Retinal pigment epithelial cell (primary cell): ENCODE measurements at regions not wholly inside any gene's neighbourhood (a gene's known extent, or its start where the extent isn't known, plus 50 kb on each side); places are given as distances from the start of the nearest gene placed in this dataset.

ENCODE experiments used
- DNase-seq: peaks from one replicate; pipeline ENCODE4 v3.0.0-alpha.2; 2010; ENCODE audit warnings: low read depth
- H3K4me3 ChIP-seq: 2 replicates; pipeline ENCODE4 v1.5.1; 2011; ENCODE audit warnings: mild to moderate bottlenecking, low read length, control low read depth, moderate library complexity
- CTCF ChIP-seq: conservative IDR thresholded peaks from 2 replicates; pipeline ENCODE4 v1.5.1; 2011; ENCODE audit warnings: low read depth, low read length, control low read depth, inconsistent platforms

DNA sequence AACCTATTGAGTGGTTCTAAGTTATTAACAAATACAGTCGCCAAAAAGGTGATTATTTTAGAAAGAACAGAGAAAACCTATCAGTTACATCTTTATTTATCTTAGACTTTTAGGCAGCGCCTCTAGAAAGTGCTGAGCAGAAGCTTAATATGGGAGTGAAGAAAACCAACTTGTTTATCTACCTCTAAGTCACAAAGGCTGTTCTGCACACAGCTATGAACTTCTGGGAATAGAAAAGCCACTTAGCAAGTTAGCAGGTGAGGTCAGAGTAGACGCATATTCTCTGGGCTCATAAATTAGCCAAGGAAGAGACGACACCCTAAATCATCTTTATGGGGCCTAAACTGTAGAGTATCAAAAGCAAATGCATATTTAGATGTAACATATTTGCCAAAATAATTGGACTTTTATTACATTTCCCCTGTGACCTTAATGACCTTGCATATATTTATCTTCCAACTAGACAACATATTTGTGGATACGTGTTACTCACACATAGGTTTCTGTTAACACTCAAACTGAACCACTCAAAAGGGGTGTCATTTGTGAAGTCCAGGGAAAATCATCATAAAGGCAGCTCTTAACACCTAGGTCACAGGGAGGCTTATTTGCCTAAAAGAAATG, 267.1 kb downstream of the ADGB start:
- no peak for DNase-seq
- no peak overlapping the region for H3K4me3 ChIP-seq
- no peak for TF ChIP-seq CTCF

- DNase-seq, result no peak
- no peak for TF ChIP-seq CTCF
- H3K4me3 ChIP-seq, result no peak overlapping the region
Observed at GRCh38 chr6:146866731-146867414, 268.1 kb downstream of the ADGB start.

GRCh38 chr6:146868671-146869209, 270.0 kb downstream of the ADGB start:
- TF ChIP-seq CTCF, result no peak
- DNase-seq, result no peak
- no peak overlapping the region for H3K4me3 ChIP-seq

DNA sequence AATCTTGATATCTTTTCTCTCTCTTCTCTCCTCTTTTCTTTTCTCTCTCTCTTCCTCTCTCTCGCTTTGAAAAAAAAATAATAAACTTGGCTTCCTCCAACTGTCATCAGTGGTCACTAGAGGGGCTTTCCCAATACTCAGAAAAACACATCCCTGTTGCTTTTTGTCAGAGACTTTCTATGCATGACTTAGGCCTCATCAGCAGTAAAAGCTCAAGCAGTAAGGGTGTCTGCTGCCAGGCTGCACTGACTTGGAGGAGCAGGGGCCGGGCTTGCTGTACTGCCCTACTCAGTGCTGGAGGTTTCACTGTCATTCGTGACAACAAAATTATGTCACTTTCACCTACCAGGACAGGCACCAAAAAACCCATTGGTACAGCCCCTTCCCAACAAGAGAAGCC, 272.0 kb downstream of the ADGB start:
- no peak for TF ChIP-seq CTCF
- H3K4me3 ChIP-seq, result no peak overlapping the region
- no peak for DNase-seq

GRCh38 chr6:146871611-146872425, 273.0 kb downstream of the ADGB start:
- no peak overlapping the region for H3K4me3 ChIP-seq
- DNase-seq, result no peak
- no peak for TF ChIP-seq CTCF

DNA sequence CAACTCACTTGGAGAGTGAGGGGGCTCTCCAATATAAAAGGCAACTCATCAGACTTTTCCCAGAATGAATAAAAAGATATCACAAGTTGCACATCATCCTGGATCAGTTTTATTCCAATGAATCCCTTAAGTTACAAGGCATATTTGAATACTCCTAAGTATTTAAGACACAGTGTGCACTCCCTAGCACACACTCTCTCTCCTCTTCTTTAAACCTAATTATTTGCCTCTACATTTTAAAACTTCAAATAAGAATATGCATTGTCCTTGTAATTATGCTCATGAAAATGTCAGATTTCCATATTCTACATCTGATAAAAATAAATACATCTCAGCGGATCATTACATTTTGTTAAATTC, 273.6 kb downstream of the ADGB start:
- no peak for TF ChIP-seq CTCF
- DNase-seq, result no peak
- H3K4me3 ChIP-seq, result no peak overlapping the region
